B cell (primary cell): ENCODE measurements at regions not wholly inside any gene's neighbourhood (a gene's known extent, or its start where the extent isn't known, plus 50 kb on each side); places are given as distances from the start of the nearest gene placed in this dataset.
"Not testable (repeated sequence)": the region's sequence is repeated elsewhere in the genome, so short reads cannot be mapped to it uniquely, and the experiment has no call there.

Experiments
- ATAC-seq: fragments of 200-7000 bp; cut with Tn5 transposase; one replicate; pipeline ENCODE4 v1.10.0; 2021; ENCODE audit warnings: low read depth, mild to moderate bottlenecking, moderate number of reproducible peaks, moderate library complexity
- CTCF ChIA-PET: fragments of 350-600 bp; sonication (Branson Sonifier 250); formaldehyde crosslinking; loops from one replicate; lab custom pipeline; 2021; ENCODE audit warnings: antibody characterized with exemption, inconsistent platforms; lab: Charles Lee
- POLR2A ChIA-PET: fragments of 350-600 bp; sonication (Branson Sonifier 250); formaldehyde crosslinking; loops from one replicate; lab custom pipeline; 2021; ENCODE audit warnings: antibody characterized with exemption; lab: Charles Lee
- DNase-seq: peaks from one replicate; pipeline ENCODE4 v3.0.0; 2013
- H2AFZ ChIP-seq: 2 replicates; pipeline ENCODE4 v1.6.1; 2012; ENCODE audit warnings: mild to moderate bottlenecking, low read depth, low read length; ENCODE audit not compliant: insufficient read depth, poor library complexity, severe bottlenecking
- H3K27ac ChIP-seq, 2 donors: 1 replicate in 1 of 2; 2 replicates in 1 of 2; pipeline ENCODE4 v1.5.1; 2012 to 2013; ENCODE audit warnings: low read length in 2 of 2, mild to moderate bottlenecking in 2 of 2, moderate library complexity in 1 of 2
- H3K27me3 ChIP-seq, 4 experiments: fragments of 200-600 bp in 1 of 4; sonication (generic) in 1 of 4; replicated peaks in 1 of 4; 1 replicate in 2 of 4; 2 replicates in 2 of 4; pipeline versions ENCODE4 v1.6.1 to v1.7.0; 2013 to 2016; ENCODE audit warnings: low read length in 3 of 4, mild to moderate bottlenecking in 2 of 4, mixed read lengths in 1 of 4, moderate library complexity in 1 of 4; ENCODE audit not compliant: insufficient read depth in 4 of 4, control insufficient read depth in 3 of 4; ENCODE audit errors: control extremely low read depth in 1 of 4
- H3K36me3 ChIP-seq, 2 experiments: replicated peaks in 1 of 2; 1 replicate in 1 of 2; 2 replicates in 1 of 2; pipeline versions ENCODE4 v1.6.1 to v1.7.1; 2013; ENCODE audit warnings: low read length in 1 of 2; ENCODE audit not compliant: insufficient read depth in 2 of 2, control insufficient read depth in 1 of 2; ENCODE audit errors: control extremely low read depth in 1 of 2, extremely low read depth in 1 of 2
- H3K4me1 ChIP-seq, 2 donors: fragments of 200-600 bp in 1 of 2; sonication (generic) in 1 of 2; 1 replicate in 1 of 2; 2 replicates in 1 of 2; pipeline versions ENCODE4 v1.5.1 to v1.6.1; 2013 to 2017; ENCODE audit warnings: low read length in 2 of 2; ENCODE audit not compliant: control insufficient read depth in 2 of 2, insufficient read depth in 2 of 2
- H3K4me2 ChIP-seq: replicated peaks from 2 replicates; pipeline ENCODE3; 2012; ENCODE audit warnings: mild to moderate bottlenecking, low read depth, low read length; ENCODE audit not compliant: poor library complexity, severe bottlenecking
- H3K4me3 ChIP-seq, 5 experiments: fragments of 200-600 bp in 1 of 5; sonication (generic) in 1 of 5; 1 replicate in 3 of 5; 2 replicates in 2 of 5; pipeline versions ENCODE4 v1.5.1 to v1.7.0; 2011 to 2016; ENCODE audit warnings: low read length in 4 of 5, mild to moderate bottlenecking in 4 of 5, low read depth in 2 of 5, control low read depth in 1 of 5, moderate library complexity in 1 of 5; ENCODE audit not compliant: insufficient read depth in 1 of 5; ENCODE audit errors: control extremely low read depth in 1 of 5, extremely low read depth in 1 of 5
- H3K79me2 ChIP-seq: fragments of 200-600 bp; sonication (generic); one replicate; pipeline ENCODE4 v1.6.0; 2016; ENCODE audit warnings: low read length; ENCODE audit not compliant: control insufficient read depth, insufficient read depth
- H3K9ac ChIP-seq: fragments of 200-600 bp; sonication (generic); 2 replicates; pipeline ENCODE4 v1.6.1; 2017; ENCODE audit warnings: mild to moderate bottlenecking, low read length, moderate library complexity
- H3K9me3 ChIP-seq, 3 donors: one replicate each; pipeline versions ENCODE4 v1.6.1 to v1.7.1; 2013; ENCODE audit warnings: low read length in 2 of 3; ENCODE audit not compliant: control insufficient read depth in 2 of 3, insufficient read depth in 1 of 3; ENCODE audit errors: control extremely low read depth in 1 of 3
- H4K20me1 ChIP-seq: 2 replicates; pipeline ENCODE4 v1.6.0; 2012; ENCODE audit warnings: mild to moderate bottlenecking, low read length; ENCODE audit not compliant: insufficient read depth, control insufficient read depth, poor library complexity, severe bottlenecking
- H3K27ac Mint-ChIP-seq: one replicate; pipeline ENCODE4 v1.8.0; 2021; ENCODE audit warnings: mixed read lengths
- H3K27me3 Mint-ChIP-seq: one replicate; pipeline ENCODE4 v1.8.0; 2021; ENCODE audit warnings: mixed read lengths
- H3K4me1 Mint-ChIP-seq: one replicate; pipeline ENCODE4 v1.8.0; 2021; ENCODE audit warnings: mixed read lengths
- H3K4me3 Mint-ChIP-seq: one replicate; pipeline ENCODE4 v1.8.0; 2021; ENCODE audit warnings: mixed read lengths
- H3K9me3 Mint-ChIP-seq: one replicate; pipeline ENCODE4 v1.8.0; 2022; ENCODE audit warnings: mixed read lengths; ENCODE audit not compliant: insufficient read depth
- CTCF ChIP-seq: fragments of 200-600 bp; IDR thresholded peaks from one replicate; pipeline ENCODE4 v1.8.0; 2022; ENCODE audit warnings: antibody characterized with exemption, mild to moderate bottlenecking
- EZH2 ChIP-seq: IDR thresholded peaks from 2 replicates; pipeline ENCODE4 v1.6.1; 2012; ENCODE audit warnings: borderline replicate concordance, low read depth, mild to moderate bottlenecking, moderate library complexity, low read length; ENCODE audit not compliant: insufficient read depth, poor library complexity, severe bottlenecking
- WGBS: methylation state at CpG from one replicate; pipeline ENCODE4 v1.1.5; 2013; ENCODE audit warnings: missing lambda C conversion rate; ENCODE audit not compliant: insufficient coverage; 5-methylcytosine and 5-hydroxymethylcytosine counted together
- intact Hi-C: fragments of 100-400 bp; cut with micrococcal nuclease; formaldehyde crosslinking; loops from one replicate; pipeline ENCODE4 v1.10.0; 2022

GRCh38 chr5:62212648-62213047, 93.4 kb upstream of the KIF2A start:
- intact Hi-C loops: no loop called here
- H3K9ac ChIP-seq: no peak overlapping the region
- no peaks in the 10 kb centered on the region for H3K9me3 ChIP-seq
- CTCF ChIA-PET: interaction anchor here (2.0 kb wide), 1 partner anchor 12 kb away, joined by 6 read pairs; no protein-coding TSS in a partner anchor
- no peak overlapping the region for H3K27ac ChIP-seq
- H3K79me2 ChIP-seq: no peaks in the 10 kb centered on the region
- Mint-ChIP-seq H3K4me3 (no peak overlapping the region), H3K27me3 (peaks cover 16% of the 10 kb centered on the region), H3K4me1 (no peaks in the 10 kb centered on the region), H3K9me3 (no peaks in the 10 kb centered on the region), H3K27ac (no peak overlapping the region)
- no peak overlapping the region for H3K4me3 ChIP-seq
- POLR2A ChIA-PET: no interaction called here
- DNase-seq: no peak
- H3K27me3 ChIP-seq: peaks cover 0 to 3% (median 0%) of the 10 kb centered on the region in 4 experiments
- ATAC-seq: no peak
- no peak overlapping the region for H2AFZ ChIP-seq
- WGBS: no CpG with 5 or more reads among the region's 3 CpGs
- no peak for TF ChIP-seq EZH2
- no peak for TF ChIP-seq CTCF
- H3K36me3 ChIP-seq: no peaks in the 10 kb centered on the region
- no peaks in the 10 kb centered on the region for H3K4me1 ChIP-seq
- no peak overlapping the region for H3K4me2 ChIP-seq
- H4K20me1 ChIP-seq: no peaks in the 10 kb centered on the region

- no peak overlapping the region for H3K27ac Mint-ChIP-seq
- peaks cover 0 to 3% (median 0%) of the 10 kb centered on the region in 4 experiments for H3K27me3 ChIP-seq
- no peak overlapping the region for H3K4me2 ChIP-seq
- POLR2A ChIA-PET: no interaction called here
- no peak overlapping the region for H2AFZ ChIP-seq
- CTCF ChIA-PET: interaction anchor here (2.0 kb wide), 1 partner anchor 9 kb away, joined by 6 read pairs; no protein-coding TSS in a partner anchor
- H3K27me3 Mint-ChIP-seq: peaks cover 23% of the 10 kb centered on the region
- H3K9me3 ChIP-seq: no peaks in the 10 kb centered on the region
- no CpG with 5 or more reads among the region's 2 CpGs for WGBS
- no peaks in the 10 kb centered on the region for H3K4me1 ChIP-seq
- H4K20me1 ChIP-seq: no peaks in the 10 kb centered on the region
- no peak overlapping the region for H3K9ac ChIP-seq
- H3K79me2 ChIP-seq: no peaks in the 10 kb centered on the region
- H3K27ac ChIP-seq: no peak overlapping the region
- ATAC-seq (no peak), DNase-seq (no peak)
- no peaks in the 10 kb centered on the region for H3K4me1 Mint-ChIP-seq
- H3K4me3 Mint-ChIP-seq: no peak overlapping the region
- H3K4me3 ChIP-seq: no peak overlapping the region
- no peaks in the 10 kb centered on the region for H3K36me3 ChIP-seq
- TF ChIP-seq CTCF (no peak), EZH2 (no peak)
- no peaks in the 10 kb centered on the region for H3K9me3 Mint-ChIP-seq
- intact Hi-C loops: no loop called here
Observed at GRCh38 chr5:62214701-62215100, 91.3 kb upstream of the KIF2A start.

- intact Hi-C loops, H3K9ac ChIP-seq: not testable (repeated sequence)
Observed at GRCh38 chr5:62216603-62217002, 89.4 kb upstream of the KIF2A start.

More at GRCh38 chr5:62216603-62217002, 89.4 kb upstream of the KIF2A start:
- H3K4me2 ChIP-seq, H4K20me1 ChIP-seq, H3K27me3 ChIP-seq, CTCF ChIA-PET, H3K4me1 ChIP-seq, DNase-seq, H3K36me3 ChIP-seq, H3K27ac Mint-ChIP-seq, H3K4me3 Mint-ChIP-seq, H3K9me3 ChIP-seq, H3K79me2 ChIP-seq, H2AFZ ChIP-seq, H3K4me3 ChIP-seq, H3K4me1 Mint-ChIP-seq, ATAC-seq, H3K27ac ChIP-seq, POLR2A ChIA-PET, H3K9me3 Mint-ChIP-seq: not testable (repeated sequence)
- no CpG with 5 or more reads among the region's 5 CpGs for WGBS
- peaks cover 19% of the 10 kb centered on the region for H3K27me3 Mint-ChIP-seq
